Erythroblast (primary cell): ENCODE measurements at regions not wholly inside any gene's neighbourhood (a gene's known extent, or its start where the extent isn't known, plus 50 kb on each side); places are given as distances from the start of the nearest gene placed in this dataset.

ENCODE experiments used
- GATA1 ChIP-seq: IDR thresholded peaks from 2 replicates; pipeline ENCODE4 v1.6.1; 2011; ENCODE audit warnings: low read depth, mild to moderate bottlenecking, control low read depth, low read length, moderate library complexity
- POLR2A ChIP-seq: IDR thresholded peaks from 2 replicates; pipeline ENCODE4 v1.6.1; 2011; ENCODE audit warnings: mild to moderate bottlenecking, low read length

GRCh38 chr12:77231501-77231918 lies 166.1 kb upstream of the E2F7 start:
- TF ChIP-seq GATA1 = no peak
- TF ChIP-seq POLR2A = no peak
